ENCODE measurements at regions not wholly inside any gene's neighbourhood (a gene's known extent, or its start where the extent isn't known, plus 50 kb on each side); places are given as distances from the start of the nearest gene placed in this dataset.
"Not testable (repeated sequence)": the region's sequence is repeated elsewhere in the genome, so short reads cannot be mapped to it uniquely, and the experiment has no call there.

DNA sequence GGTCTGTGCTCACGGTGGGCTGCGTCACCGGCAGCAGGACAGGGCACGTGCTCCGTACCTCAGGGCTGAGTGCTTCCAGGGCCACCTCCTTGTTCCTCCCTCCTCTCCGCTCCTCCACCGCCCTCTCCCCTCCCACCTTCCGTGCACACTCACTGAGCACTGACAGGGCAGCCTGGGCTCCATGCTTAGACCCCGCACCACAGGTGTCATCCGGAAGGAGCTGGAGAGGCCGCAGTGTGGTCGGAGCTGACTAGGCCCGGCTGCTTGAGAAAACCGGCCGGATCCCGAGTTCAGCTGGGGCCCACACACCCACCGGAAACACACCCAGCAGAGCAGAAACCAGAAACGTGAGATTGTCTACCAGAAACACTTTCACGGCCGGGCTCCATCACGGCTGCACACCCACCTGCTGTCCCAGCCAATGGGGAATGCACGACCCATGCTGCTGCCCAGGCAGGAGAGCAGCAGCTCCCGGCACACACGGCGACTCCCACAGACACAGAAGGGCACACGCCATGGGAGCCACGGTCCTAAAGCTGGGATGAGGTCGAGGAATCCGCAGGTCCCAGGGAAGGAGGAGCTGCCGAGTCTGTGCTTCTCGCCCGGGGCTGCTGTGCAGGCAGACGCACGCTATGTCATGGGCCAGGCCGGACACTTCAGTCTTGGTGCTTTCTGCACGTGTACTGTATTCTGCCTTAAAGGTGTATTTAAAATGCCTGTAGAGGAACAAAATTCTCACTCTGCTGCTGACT is 55.0 kb upstream of the ZNF469 start:
- no peak for DNase-seq (ENCODE audit: low spot score in 2 of 2)
- ATAC-seq: no peak
- H3K9me3 Mint-ChIP-seq: no peaks in the 10 kb centered on the region
- no peak overlapping the region for H3K27ac Mint-ChIP-seq
- H3K36me3 Mint-ChIP-seq: no peaks in the 10 kb centered on the region

DNA sequence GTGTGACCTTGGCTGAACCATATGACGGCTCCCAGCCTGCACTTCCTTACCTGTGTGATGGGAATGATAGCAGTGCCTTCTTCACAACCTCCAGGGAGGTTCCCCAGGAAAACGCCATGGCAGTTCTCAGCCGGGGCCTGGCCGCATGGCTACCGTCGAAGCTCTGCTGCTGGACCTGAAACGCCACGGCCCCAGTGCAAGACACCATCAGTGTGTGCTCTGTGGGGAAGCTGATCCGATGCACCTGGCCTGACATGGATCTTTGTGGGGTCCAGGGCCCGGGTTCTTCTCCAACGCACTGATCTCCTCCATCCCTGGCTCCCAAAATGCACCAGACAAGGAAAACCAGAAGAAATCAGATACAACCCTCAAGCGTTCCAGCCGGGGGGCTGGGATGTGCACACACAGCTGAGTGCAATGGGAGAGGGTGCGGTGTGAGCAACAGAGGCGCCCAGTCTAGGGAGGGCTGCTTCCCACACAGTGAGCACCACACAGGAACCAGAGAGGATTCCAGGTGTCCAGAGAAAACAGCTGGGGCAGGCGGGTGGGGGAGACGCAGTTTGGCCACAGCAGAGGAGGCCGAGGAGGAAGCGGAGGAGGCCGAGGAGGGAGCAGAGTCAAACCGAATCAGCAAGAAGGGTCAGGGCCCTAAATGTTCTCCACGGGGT is 54.3 kb upstream of the ZNF469 start:
- DNase-seq (ENCODE audit: low spot score in 2 of 2) (no peak), ATAC-seq (no peak)
- no peaks in the 10 kb centered on the region for H3K9me3 Mint-ChIP-seq
- no peak overlapping the region for H3K27ac Mint-ChIP-seq
- no peaks in the 10 kb centered on the region for H3K36me3 Mint-ChIP-seq

- DNase-seq (ENCODE audit: low spot score in 2 of 2) (no peak), ATAC-seq (no peak)
- no peaks in the 10 kb centered on the region for H3K36me3 Mint-ChIP-seq
- no peak overlapping the region for H3K27ac Mint-ChIP-seq
- H3K9me3 Mint-ChIP-seq: no peaks in the 10 kb centered on the region
These were observed 52.7 kb upstream of the ZNF469 start for GRCh38 chr16:88329726-88330700.

DNA sequence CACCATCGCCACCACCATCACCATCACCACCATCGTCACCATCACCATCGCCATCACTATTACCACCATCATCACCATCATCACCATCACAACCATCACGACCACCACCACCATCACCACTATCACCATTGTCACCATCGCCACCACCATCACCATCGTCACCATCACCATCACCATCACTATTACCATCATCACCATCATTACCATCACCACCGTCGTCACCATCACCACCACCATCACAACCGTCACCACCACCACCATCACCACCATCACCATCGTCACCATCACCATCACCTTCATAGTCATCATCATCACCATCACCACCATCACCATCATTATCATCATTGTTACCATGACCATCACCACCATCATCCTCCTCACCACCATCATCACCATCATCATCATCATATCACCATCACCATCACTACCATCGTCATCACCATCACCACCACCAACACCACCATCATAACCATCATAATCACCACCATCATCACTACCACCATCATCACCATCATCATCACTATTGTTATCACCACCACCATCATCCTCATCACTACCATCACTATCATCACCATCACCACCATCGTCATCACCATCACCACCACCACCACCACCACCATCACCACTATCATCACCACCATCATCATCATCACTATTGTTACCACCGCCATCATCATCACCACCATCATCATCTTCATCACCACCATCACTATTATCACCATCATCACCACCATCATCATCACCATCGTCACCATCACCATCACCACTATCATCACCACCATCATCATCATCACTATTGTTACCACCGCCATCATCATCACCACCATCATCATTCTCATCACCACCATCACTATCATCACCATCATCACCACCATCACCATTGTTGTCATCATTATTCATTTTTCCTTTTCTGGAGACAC is 51.5 kb upstream of the ZNF469 start:
- peak in 1 of 2 donors; percentile 33 for ATAC-seq
- no peaks in the 10 kb centered on the region for H3K36me3 Mint-ChIP-seq
- no peak overlapping the region for H3K27ac Mint-ChIP-seq

DNA sequence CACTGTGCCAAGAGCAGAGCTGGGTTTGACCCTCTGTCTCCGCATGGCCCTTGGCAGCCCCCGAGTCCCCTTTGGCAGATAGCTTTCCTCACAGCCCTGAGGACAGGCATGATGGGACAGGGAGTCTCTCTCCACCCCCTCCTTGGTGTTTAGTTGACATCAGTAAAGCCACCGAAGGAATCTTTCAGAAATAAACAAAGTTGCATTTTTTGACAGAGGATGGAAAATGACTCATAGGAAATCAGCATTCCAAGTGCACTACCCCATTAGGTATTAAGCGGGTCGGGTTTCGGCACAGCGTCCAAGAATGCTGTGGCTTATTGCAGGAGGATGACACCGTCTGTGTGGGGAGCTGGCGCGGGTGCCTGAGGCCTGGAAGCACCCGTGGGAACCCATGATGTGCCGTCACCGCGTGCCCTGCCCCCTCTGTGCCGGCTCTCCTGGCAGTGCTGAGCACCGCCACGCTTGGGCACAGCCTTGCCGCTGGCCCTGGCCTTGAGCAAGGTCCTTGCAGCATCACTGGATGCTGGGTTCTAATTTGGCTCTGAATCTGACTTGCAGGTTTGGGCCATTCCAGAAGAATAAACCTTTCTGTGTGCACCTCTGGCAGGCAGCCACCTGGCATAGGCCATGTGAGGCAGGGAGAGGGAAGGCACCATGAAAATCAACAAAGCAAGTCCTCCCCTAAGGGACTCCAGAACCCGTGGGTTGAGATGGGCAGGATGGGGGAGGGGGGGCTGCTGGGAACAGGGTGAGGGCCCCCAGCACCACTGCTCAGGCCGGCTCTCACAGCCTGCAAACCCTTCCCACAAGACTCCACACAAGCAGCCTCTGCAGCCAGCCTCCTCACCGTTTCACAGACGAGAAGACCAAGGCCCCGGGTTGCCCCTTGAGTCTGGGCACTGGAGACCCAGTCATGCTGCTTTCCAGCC is 50.5 kb upstream of the ZNF469 start:
- Mint-ChIP-seq H3K27ac (no peak overlapping the region), H3K9me3 (peaks cover 3 to 5% of the 10 kb centered on the region in 2 donors), H3K36me3 (no peaks in the 10 kb centered on the region)
- no peak for ATAC-seq
- no peak for DNase-seq (ENCODE audit: low spot score in 2 of 2)

More for the DNA sequence above, 51.5 kb upstream of the ZNF469 start:
- DNase-seq (ENCODE audit: low spot score in 2 of 2): no peak
- peaks cover 2 to 5% of the 10 kb centered on the region in 2 donors for H3K9me3 Mint-ChIP-seq

GRCh38 chr16:88332921-88333825 is 49.6 kb upstream of the ZNF469 start:
- H3K9me3 Mint-ChIP-seq; DNase-seq (ENCODE audit: low spot score in 2 of 2); H3K27ac Mint-ChIP-seq; ATAC-seq; H3K36me3 Mint-ChIP-seq: not testable (repeated sequence)
